Bronchial epithelial cell (primary cell): ENCODE measurements at regions not wholly inside any gene's neighbourhood (a gene's known extent, or its start where the extent isn't known, plus 50 kb on each side); places are given as distances from the start of the nearest gene placed in this dataset.
"Not testable (repeated sequence)": the region's sequence is repeated elsewhere in the genome, so short reads cannot be mapped to it uniquely, and the experiment has no call there.

Experiments
- DNase-seq: peaks from one replicate; pipeline ENCODE4 v3.0.0-alpha.2; 2010; ENCODE audit warnings: low read depth
- FAIRE-seq: peaks from 2 replicates; lab custom pipeline; 2011; peaks lifted over from hg19 to GRCh38; lab: Jason Lieb, UNC
- H3K27me3 ChIP-seq: 2 replicates; pipeline ENCODE4 v1.5.1; 2011; ENCODE audit warnings: low read length; ENCODE audit not compliant: control insufficient read depth, insufficient read depth
- H3K36me3 ChIP-seq: 2 replicates; pipeline ENCODE4 v1.5.1; 2011; ENCODE audit warnings: low read length; ENCODE audit not compliant: control insufficient read depth, insufficient read depth
- H3K4me3 ChIP-seq: 2 replicates; pipeline ENCODE4 v1.5.1; 2011; ENCODE audit warnings: mild to moderate bottlenecking, low read depth, low read length, control low read depth
- TF ChIP-seq, protein P1 (sequence below): IDR thresholded peaks from 2 replicates; pipeline ENCODE4 v1.5.1; 2011; ENCODE audit warnings: mild to moderate bottlenecking, moderate library complexity, low read length, control low read depth, inconsistent platforms; ENCODE audit not compliant: insufficient read depth, severe bottlenecking

DNA sequence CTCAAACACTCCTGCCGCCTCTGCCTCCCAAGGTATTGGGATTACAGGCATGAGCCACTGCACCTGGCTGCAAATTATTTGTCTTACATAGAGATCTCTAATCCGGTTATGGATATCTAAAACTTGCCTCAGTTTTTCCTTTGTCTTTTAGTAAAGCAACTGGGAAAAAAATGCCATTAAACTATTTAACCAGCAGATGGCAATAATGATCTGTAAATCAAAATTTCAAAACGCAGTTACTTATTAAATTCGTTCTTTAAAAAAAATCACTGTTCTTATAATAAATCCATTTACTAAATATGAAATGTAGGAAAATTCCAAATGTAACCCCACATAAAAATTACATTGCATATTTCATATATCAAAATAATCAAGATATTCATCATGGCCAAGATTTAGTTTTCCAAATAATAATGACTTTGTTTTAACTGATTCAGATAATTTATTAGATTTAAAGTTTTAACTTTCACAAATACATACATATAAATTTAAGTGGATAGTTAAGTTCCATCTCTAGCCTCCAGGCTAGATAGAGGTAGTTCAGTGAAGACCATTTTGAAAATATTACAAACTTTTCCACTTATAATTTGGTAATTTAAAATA lies 125.8 kb downstream of the KBTBD2 start:
- H3K36me3 ChIP-seq, FAIRE-seq, H3K4me3 ChIP-seq, H3K27me3 ChIP-seq: not testable (repeated sequence)
- peak; percentile 28 for DNase-seq
- TF ChIP-seq, protein P1, sequence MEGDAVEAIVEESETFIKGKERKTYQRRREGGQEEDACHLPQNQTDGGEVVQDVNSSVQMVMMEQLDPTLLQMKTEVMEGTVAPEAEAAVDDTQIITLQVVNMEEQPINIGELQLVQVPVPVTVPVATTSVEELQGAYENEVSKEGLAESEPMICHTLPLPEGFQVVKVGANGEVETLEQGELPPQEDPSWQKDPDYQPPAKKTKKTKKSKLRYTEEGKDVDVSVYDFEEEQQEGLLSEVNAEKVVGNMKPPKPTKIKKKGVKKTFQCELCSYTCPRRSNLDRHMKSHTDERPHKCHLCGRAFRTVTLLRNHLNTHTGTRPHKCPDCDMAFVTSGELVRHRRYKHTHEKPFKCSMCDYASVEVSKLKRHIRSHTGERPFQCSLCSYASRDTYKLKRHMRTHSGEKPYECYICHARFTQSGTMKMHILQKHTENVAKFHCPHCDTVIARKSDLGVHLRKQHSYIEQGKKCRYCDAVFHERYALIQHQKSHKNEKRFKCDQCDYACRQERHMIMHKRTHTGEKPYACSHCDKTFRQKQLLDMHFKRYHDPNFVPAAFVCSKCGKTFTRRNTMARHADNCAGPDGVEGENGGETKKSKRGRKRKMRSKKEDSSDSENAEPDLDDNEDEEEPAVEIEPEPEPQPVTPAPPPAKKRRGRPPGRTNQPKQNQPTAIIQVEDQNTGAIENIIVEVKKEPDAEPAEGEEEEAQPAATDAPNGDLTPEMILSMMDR = peak; percentile 4

DNA sequence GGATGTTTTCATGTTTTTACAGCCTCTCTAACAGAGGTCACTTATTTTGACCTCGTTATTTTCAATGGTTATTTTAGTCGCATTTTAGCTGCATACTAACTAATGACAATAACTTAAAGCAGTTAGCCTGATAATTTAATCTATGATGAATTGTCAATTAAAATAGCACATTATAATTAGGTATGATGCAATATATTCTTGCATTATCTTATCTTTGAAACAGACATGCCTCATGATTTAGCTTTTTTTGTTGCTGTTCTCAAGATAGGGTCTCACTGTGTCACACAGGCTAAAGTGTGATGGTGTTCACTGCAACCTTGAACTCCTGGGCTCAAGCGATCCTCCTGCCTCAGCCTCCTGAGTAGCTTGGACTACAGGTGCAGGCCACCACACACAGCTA lies 126.4 kb downstream of the KBTBD2 start:
- FAIRE-seq (no peak), DNase-seq (no peak)
- TF ChIP-seq, protein P1 = no peak
- Histone ChIP-seq H3K4me3 (no peak overlapping the region), H3K36me3 (no peaks in the 10 kb centered on the region), H3K27me3 (no peaks in the 10 kb centered on the region)

DNA sequence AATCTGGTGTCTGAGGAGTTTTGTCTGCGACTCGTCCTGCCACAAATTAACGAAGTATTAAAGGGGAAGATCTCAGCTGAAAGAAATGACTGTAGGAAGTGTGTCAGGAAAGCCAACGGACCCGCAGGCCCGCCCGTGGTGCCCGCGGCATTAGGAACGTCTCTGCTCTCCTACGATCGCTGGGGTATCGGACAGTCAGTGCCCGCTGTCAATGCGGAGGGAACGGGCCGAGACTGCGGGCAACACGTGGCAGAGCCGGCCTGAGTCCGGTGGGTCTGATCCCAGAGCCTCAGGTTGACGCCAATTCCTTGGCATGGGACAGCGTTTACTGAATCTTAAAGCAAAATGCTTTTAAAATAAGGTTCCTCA lies 128.7 kb downstream of the KBTBD2 start:
- H3K4me3 ChIP-seq = no peak overlapping the region
- TF ChIP-seq, protein P1 = no peak
- H3K27me3 ChIP-seq = no peaks in the 10 kb centered on the region
- DNase-seq (no peak), FAIRE-seq (no peak)
- H3K36me3 ChIP-seq = no peaks in the 10 kb centered on the region

DNA sequence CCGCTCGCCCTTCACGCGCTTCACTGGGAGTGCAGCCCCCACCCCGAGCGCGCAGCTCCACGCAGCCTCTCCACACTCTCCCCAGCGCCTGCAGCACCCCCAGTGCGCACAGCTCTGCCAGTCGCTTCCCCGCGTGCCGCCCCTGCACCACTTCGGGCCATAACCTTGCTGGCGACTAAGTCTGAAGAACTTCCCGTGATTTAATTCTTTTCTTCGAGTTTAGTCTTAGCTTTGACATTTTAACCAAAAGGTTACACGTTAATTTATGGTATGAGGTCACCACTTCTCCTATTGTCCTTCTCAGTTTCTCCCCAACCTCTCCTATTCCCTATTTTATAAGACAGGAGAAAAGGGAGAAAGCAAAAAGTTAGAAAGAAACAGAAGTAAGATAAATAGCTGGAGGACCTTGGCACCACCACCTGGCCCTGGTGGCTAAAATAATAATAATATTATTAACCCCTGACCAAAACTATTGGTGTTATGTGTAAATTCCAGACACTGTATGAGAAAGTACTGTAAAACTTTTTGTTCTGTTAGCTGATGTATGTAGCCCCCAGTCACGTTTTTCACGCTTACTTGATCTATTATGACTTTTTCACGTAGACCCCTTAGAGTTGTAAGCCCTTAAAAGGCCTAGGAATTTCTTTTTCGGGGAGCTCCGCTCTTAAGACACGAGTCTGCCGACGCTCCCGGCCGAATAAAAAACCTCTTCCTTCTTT lies 129.2 kb downstream of the KBTBD2 start:
- not testable (repeated sequence) for FAIRE-seq, H3K27me3 ChIP-seq, H3K4me3 ChIP-seq

DNA sequence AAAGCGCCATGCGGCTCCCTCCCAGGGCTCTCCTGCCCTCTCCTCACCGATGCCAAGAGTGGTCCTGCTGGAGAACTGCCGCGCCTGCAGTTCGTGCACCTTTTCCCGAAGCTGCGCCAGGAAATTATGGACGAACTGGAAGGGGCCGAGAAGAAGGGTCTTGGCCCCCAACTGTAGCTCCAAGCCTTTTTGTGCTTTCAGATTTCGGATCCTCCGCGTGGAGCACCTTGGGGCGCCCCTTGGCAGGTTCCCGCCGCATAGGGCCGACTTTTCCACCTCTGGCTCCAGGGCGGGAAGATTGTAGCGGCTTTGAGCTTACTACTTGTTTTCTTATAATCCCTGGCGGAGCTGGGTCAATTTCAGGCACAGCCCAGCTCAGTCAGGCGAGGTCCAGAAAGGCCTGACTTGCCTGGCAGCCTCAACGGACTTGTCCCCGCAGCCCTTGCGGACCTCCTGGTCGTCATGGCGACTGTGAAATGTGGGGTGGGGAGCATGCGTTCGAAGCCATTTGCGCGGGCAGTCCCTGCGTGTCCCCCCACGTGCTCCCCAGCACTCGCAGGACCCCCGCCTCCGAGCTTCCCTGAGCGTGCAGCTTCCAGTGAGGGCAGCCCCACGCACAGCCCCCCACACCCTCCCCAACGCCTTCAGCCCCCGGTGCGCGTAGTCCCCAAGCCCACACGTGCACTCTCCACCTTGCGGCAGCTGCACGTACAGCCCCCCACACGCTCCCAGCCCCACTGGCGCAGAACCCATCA lies 129.9 kb downstream of the KBTBD2 start:
- Histone ChIP-seq H3K27me3 (no peaks in the 10 kb centered on the region), H3K4me3 (no peak overlapping the region), H3K36me3 (no peaks in the 10 kb centered on the region)
- TF ChIP-seq, protein P1 = no peak
- DNase-seq = no peak
- no peak for FAIRE-seq

More for the DNA sequence above, 129.2 kb downstream of the KBTBD2 start:
- DNase-seq, H3K36me3 ChIP-seq: not testable (repeated sequence)

DNA sequence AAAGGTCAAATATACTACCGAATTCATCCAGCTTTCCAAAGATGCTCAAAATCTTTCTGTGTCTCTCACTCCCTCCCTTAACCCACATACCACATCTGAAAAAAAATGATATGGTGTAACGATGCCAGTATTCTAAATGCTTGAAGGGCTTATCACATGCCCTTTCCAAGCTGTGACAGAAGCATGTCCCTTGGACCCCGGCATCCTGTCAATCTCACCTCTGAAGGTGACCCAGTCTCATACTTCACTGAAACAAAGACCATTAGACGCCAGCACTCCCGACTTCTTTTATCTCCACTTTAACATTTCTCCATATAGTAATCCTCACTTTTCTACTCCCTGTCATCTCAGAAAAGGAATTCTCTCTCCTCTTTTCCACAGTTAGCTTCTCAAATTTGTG lies 130.8 kb downstream of the KBTBD2 start:
- H3K36me3 ChIP-seq, H3K4me3 ChIP-seq, DNase-seq, FAIRE-seq, H3K27me3 ChIP-seq: not testable (repeated sequence)

DNA sequence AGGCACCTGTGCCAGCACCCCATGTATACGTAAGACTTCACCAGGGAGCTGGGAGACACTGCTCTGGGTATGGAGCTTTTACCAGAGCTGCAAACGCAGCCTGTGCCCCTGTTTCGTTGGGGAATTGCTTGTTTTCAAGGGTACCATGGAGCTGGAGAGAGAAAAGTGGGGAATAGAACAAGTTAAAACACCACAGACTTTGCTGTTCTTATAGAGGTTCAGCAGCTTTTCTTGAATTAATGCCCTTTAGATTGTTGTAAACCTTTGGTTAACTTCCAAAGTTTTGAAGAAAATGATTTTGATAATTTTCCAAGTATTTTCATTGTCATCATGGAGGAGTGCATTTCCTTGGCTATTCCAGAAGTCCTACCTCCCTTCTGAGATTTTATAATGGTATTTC lies 131.7 kb downstream of the KBTBD2 start:
- H3K4me3 ChIP-seq, DNase-seq, H3K36me3 ChIP-seq, H3K27me3 ChIP-seq, FAIRE-seq: not testable (repeated sequence)

DNA sequence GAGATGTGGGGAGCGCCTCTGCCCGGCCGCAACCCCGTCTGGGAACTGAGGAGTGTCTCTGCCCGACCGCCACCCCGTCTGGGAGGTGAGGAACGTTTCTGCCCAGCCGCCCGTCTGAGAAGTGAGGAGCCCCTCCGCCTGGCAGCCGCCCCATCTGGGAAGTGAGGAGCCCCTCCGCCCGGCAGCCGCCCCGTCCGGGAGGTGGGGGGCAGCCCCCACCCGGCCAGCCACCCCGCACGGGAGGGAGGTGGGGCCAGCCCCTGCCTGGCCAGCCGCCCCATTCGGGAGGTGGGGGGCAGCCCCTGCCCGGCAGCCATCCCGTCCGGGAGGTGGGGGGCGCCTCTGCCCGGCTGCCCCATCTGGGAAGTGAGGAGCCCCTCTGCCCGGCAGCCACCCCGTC lies 137.7 kb downstream of the KBTBD2 start:
- FAIRE-seq, H3K27me3 ChIP-seq, H3K36me3 ChIP-seq, H3K4me3 ChIP-seq, DNase-seq: not testable (repeated sequence)

DNA sequence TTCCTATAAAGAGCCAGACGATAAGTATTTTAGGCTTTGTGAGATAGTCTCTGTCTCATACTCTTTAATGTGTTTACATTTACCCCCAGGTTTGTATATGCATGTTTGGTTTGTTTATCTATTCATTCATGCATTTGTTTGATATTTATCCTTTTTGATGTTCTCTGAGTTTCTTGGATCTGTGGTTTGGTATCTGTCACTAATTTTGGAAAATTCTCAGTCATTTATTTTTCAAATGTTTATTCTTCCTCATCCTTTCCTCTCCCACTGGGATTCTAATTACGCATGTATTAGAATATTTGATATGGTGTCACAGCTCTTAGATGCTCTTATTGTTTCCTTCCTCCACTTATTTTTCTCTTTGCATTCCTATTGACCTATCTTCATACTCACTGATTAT lies 143.2 kb downstream of the KBTBD2 start:
- FAIRE-seq = not testable (repeated sequence)

More for the DNA sequence above, 143.2 kb downstream of the KBTBD2 start:
- not testable (repeated sequence) for H3K36me3 ChIP-seq, H3K4me3 ChIP-seq, H3K27me3 ChIP-seq, DNase-seq
